ENCODE measurements at regions not wholly inside any gene's neighbourhood (a gene's known extent, or its start where the extent isn't known, plus 50 kb on each side); places are given as distances from the start of the nearest gene placed in this dataset.

- Histone ChIP-seq H3K4me3 (ENCODE audit: low read length) (no peak overlapping the region), H3K9ac (ENCODE audit: low read length) (no peak overlapping the region), H3K36me3 (replicated peaks; ENCODE audit: low read depth, low read length) (no peaks in the 10 kb centered on the region), H3K4me2 (ENCODE audit: low read length) (no peak overlapping the region), H3K4me1 (ENCODE audit: low read length) (peaks cover 7% of the 10 kb centered on the region; the same call in 1 of the 2 replicates), H3K27ac (ENCODE audit: low read length) (no peak overlapping the region), H4K20me1 (ENCODE audit: insufficient read depth, low read length) (no peaks in the 10 kb centered on the region), H2AFZ (ENCODE audit: low read depth, low read length) (no peak overlapping the region), H3K79me2 (ENCODE audit: low read length) (no peaks in the 10 kb centered on the region), H3K27me3 (ENCODE audit: low read depth, low read length) (no peaks in the 10 kb centered on the region), H3K9me3 (ENCODE audit: insufficient read depth, low read length) (no peaks in the 10 kb centered on the region)
- TF ChIP-seq EZH2phosphoT487 (IDR thresholded peaks at IDR 0.05; ENCODE audit: low read depth) (no peak), CTCF (IDR thresholded peaks at IDR 0.05; ENCODE audit: low read depth, low read length) (no peak)
These were observed 385.1 kb downstream of the TCERG1L start for GRCh38 chr10:130926442-130926841.

- TF ChIP-seq CTCF (IDR thresholded peaks at IDR 0.05; ENCODE audit: low read depth, low read length) (no peak), EZH2phosphoT487 (IDR thresholded peaks at IDR 0.05; ENCODE audit: low read depth) (no peak)
- H3K4me1 ChIP-seq (ENCODE audit: low read length), result peaks cover 7% of the 10 kb centered on the region; the same call in 1 of the 2 replicates
- H3K4me2 ChIP-seq (ENCODE audit: low read length), result no peak overlapping the region
- no peaks in the 10 kb centered on the region for H3K36me3 ChIP-seq (replicated peaks; ENCODE audit: low read depth, low read length)
- no peaks in the 10 kb centered on the region for H3K27me3 ChIP-seq (ENCODE audit: low read depth, low read length)
- H3K79me2 ChIP-seq (ENCODE audit: low read length), result no peaks in the 10 kb centered on the region
- H3K27ac ChIP-seq (ENCODE audit: low read length), result no peak overlapping the region
- no peak overlapping the region for H2AFZ ChIP-seq (ENCODE audit: low read depth, low read length)
- no peak overlapping the region for H3K9ac ChIP-seq (ENCODE audit: low read length)
- no peaks in the 10 kb centered on the region for H4K20me1 ChIP-seq (ENCODE audit: insufficient read depth, low read length)
- H3K9me3 ChIP-seq (ENCODE audit: insufficient read depth, low read length), result no peaks in the 10 kb centered on the region
- H3K4me3 ChIP-seq (ENCODE audit: low read length), result no peak overlapping the region
These were observed 384.4 kb downstream of the TCERG1L start for GRCh38 chr10:130927157-130927556.

- Histone ChIP-seq H3K4me2 (ENCODE audit: low read length) (no peak overlapping the region), H3K9me3 (ENCODE audit: insufficient read depth, low read length) (no peaks in the 10 kb centered on the region), H3K9ac (ENCODE audit: low read length) (no peak overlapping the region), H3K4me1 (ENCODE audit: low read length) (peaks cover 7% of the 10 kb centered on the region; the same call in 1 of the 2 replicates), H3K27ac (ENCODE audit: low read length) (no peak overlapping the region), H3K36me3 (replicated peaks; ENCODE audit: low read depth, low read length) (no peaks in the 10 kb centered on the region), H2AFZ (ENCODE audit: low read depth, low read length) (no peak overlapping the region), H3K27me3 (ENCODE audit: low read depth, low read length) (no peaks in the 10 kb centered on the region), H4K20me1 (ENCODE audit: insufficient read depth, low read length) (no peaks in the 10 kb centered on the region), H3K79me2 (ENCODE audit: low read length) (no peaks in the 10 kb centered on the region), H3K4me3 (ENCODE audit: low read length) (no peak overlapping the region)
- TF ChIP-seq EZH2phosphoT487 (IDR thresholded peaks at IDR 0.05; ENCODE audit: low read depth) (no peak), CTCF (IDR thresholded peaks at IDR 0.05; ENCODE audit: low read depth, low read length) (no peak)
These were observed 383.2 kb downstream of the TCERG1L start for GRCh38 chr10:130928306-130928705.

- no peaks in the 10 kb centered on the region for H3K79me2 ChIP-seq (ENCODE audit: low read length)
- H3K4me1 ChIP-seq (ENCODE audit: low read length), result peaks cover 7% of the 10 kb centered on the region; the same call in 1 of the 2 replicates
- H3K36me3 ChIP-seq (replicated peaks; ENCODE audit: low read depth, low read length), result no peaks in the 10 kb centered on the region
- H3K9me3 ChIP-seq (ENCODE audit: insufficient read depth, low read length), result no peaks in the 10 kb centered on the region
- no peaks in the 10 kb centered on the region for H3K27me3 ChIP-seq (ENCODE audit: low read depth, low read length)
- no peak overlapping the region for H3K4me2 ChIP-seq (ENCODE audit: low read length)
- H4K20me1 ChIP-seq (ENCODE audit: insufficient read depth, low read length), result no peaks in the 10 kb centered on the region
- no peak overlapping the region for H3K9ac ChIP-seq (ENCODE audit: low read length)
- no peak overlapping the region for H2AFZ ChIP-seq (ENCODE audit: low read depth, low read length)
- H3K4me3 ChIP-seq (ENCODE audit: low read length), result no peak overlapping the region
- H3K27ac ChIP-seq (ENCODE audit: low read length), result no peak overlapping the region
- no peak for TF ChIP-seq CTCF (IDR thresholded peaks at IDR 0.05; ENCODE audit: low read depth, low read length)
- no peak for TF ChIP-seq EZH2phosphoT487 (IDR thresholded peaks at IDR 0.05; ENCODE audit: low read depth)
These were observed 381.8 kb downstream of the TCERG1L start for GRCh38 chr10:130929422-130930325.

All from OCI-LY3 (cell line).